ENCODE measurements at regions not wholly inside any gene's neighbourhood (a gene's known extent, or its start where the extent isn't known, plus 50 kb on each side); places are given as distances from the start of the nearest gene placed in this dataset.

DNA sequence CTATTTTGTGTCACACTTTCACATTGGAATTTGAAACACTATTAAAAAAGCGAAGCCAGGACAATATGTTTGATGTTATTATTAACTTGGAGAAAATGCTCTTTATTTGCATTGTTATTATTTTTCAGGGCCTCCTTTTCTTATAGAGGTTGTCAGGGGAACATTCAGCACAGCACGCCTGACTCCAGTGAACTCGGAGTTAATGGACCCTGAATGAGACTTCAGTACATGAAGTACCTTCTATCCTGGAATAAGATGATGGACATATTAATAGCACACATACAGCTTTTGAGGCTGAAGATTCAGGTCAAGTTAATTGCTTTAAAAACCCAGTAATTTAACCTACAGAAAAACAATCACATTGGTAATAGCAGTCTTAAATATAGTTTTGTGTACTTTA, 652.9 kb downstream of the SEMA5A start:
- no peak for DNase-seq (ENCODE audit: insufficient read length, low spot score)
- TF ChIP-seq, protein P1, sequence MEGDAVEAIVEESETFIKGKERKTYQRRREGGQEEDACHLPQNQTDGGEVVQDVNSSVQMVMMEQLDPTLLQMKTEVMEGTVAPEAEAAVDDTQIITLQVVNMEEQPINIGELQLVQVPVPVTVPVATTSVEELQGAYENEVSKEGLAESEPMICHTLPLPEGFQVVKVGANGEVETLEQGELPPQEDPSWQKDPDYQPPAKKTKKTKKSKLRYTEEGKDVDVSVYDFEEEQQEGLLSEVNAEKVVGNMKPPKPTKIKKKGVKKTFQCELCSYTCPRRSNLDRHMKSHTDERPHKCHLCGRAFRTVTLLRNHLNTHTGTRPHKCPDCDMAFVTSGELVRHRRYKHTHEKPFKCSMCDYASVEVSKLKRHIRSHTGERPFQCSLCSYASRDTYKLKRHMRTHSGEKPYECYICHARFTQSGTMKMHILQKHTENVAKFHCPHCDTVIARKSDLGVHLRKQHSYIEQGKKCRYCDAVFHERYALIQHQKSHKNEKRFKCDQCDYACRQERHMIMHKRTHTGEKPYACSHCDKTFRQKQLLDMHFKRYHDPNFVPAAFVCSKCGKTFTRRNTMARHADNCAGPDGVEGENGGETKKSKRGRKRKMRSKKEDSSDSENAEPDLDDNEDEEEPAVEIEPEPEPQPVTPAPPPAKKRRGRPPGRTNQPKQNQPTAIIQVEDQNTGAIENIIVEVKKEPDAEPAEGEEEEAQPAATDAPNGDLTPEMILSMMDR (IDR thresholded peaks at IDR 0.05; ENCODE audit: insufficient read depth, missing control alignments) = no peak
- FAIRE-seq = no peak

DNA sequence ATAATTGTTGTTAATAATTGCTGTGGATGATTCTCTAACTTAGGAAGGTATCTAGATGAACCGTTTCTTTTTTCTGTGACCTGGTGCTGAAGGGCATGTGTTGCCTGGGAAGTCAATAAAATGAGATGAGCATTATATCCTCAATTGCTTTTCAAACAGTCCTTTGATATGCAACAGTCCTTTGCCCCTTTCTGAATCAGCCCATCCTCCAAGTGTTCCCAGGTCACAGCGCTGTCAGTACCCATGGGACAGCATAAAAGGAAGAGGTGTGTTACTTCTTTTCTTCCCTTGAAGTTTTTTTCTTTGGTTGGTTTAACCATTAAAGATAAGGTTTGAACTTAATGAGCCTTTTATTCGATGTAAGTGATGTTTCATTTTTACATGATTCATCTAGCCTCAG, 651.8 kb downstream of the SEMA5A start:
- no peak for FAIRE-seq
- no peak for DNase-seq (ENCODE audit: insufficient read length, low spot score)
- TF ChIP-seq, protein P1 (IDR thresholded peaks at IDR 0.05; ENCODE audit: insufficient read depth, missing control alignments) = no peak

DNA sequence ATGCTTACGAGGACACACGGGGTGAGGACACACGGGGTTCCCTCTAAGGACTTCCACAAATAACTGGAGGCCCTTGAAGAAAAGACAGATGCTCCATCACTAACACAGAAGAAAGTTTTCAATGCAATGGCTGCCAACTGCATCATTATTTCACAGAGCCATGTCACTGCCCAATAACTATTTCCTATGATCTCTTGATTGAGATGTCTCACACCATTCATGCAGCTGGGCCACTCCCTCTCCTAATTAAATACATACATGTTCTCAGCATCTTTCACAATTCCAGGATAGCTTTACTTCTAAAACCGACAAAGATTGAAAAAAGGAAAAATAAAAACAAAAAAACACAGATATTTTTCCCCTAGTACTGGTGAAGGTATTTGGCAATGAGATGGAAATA, 650.8 kb downstream of the SEMA5A start:
- no peak for FAIRE-seq
- no peak for DNase-seq (ENCODE audit: insufficient read length, low spot score)
- TF ChIP-seq, protein P1 (IDR thresholded peaks at IDR 0.05; ENCODE audit: insufficient read depth, missing control alignments) = no peak

DNA sequence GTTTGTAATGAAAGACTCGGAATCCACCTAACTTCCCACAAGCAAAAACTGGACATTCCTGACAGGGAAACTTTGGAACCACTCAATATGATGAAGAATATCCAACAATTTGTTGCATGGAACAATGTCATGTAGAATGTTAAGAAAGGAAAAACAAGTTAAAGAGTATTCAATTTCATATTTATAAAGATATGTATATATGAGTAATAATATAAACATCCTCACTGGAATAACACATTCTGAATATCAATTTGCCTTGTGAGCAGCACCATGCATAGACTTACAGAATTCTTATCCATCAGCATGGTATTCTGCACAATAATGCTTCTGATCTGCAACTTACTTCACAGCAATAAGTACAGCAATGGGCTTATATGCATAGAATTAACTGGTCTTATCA, 650.3 kb downstream of the SEMA5A start:
- FAIRE-seq = no peak

DNA sequence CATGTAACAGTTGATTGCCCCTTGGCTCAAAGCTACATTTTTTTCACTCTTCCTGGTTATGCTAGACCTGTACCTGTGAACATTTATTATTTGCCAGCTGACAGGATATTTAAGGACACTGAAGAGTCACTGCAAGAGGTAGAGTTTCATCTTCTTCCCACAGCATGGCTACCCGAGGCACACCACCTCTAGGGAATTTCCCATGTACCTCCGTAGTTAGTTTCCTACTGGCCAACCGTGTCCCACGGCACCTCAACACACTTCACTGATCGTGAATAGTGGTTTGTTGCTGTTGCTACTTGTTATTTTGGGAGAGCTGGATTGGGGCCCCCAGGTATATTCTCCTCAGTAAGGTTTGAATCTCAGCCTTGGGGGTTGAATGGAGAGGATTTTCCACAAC, 648.6 kb downstream of the SEMA5A start:
- DNase-seq (ENCODE audit: insufficient read length, low spot score) = no peak
- FAIRE-seq = no peak
- TF ChIP-seq, protein P1 (IDR thresholded peaks at IDR 0.05; ENCODE audit: insufficient read depth, missing control alignments) = no peak

More for the DNA sequence above, 650.3 kb downstream of the SEMA5A start:
- TF ChIP-seq, protein P1 (IDR thresholded peaks at IDR 0.05; ENCODE audit: insufficient read depth, missing control alignments) = no peak
- no peak for DNase-seq (ENCODE audit: insufficient read length, low spot score)

DNA sequence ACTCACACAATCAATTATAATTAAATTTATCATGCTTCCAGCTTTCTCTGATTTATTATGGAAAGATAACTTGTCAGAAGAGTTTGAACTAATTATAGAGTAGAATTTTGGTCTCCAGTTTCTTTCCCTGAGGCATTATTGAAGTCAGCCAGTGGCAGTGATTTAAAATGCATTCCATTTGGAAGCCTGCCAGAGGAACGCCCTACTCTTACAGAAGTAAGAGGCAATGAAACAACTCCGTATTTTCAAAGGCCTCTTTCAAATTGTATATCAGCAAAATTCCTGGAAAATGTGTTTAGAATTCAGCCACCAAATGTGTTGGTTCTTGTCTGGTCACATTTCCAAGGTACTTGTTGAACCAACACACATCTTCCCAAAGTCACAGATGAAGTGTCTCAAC, 640.9 kb downstream of the SEMA5A start:
- FAIRE-seq (no peak), DNase-seq (ENCODE audit: insufficient read length, low spot score) (no peak)
- TF ChIP-seq, protein P1 (IDR thresholded peaks at IDR 0.05; ENCODE audit: insufficient read depth, missing control alignments) = no peak

DNA sequence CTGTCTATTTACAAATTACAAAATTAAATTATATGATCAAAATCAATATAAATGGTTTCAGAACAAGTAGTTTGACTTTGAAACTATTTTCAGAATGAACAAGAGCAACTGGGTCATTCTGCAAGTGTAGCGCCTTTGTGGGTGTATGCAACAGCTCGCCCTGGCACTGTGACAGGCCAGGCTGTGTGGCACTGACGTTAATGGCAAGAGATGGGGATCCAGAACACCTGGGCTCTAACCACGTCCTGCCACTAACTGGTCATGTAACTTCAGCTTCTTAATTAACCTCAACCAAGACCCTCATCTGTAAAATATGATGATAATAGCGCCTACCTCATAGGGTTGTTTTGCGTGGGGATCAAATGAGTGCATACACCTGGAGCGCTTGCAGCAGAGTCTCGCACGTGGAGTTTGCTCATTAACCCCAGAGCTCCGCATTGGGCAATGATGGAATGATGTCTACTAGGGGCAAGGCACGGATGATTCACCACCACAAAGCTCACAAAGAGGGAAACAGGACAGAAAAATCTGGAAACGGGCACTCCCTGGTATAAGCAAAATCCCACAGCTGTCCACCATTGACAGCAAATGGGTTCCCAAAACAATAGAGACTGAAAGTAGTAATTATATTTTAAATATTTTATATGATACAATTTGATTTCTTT, 639.4 kb downstream of the SEMA5A start:
- FAIRE-seq (no peak), DNase-seq (ENCODE audit: insufficient read length, low spot score) (no peak)
- TF ChIP-seq, protein P1 (IDR thresholded peaks at IDR 0.05; ENCODE audit: insufficient read depth, missing control alignments) = no peak

All from D721Med (cell line).